Right atrium auricular region (tissue), 2 donors: ENCODE measurements at regions not wholly inside any gene's neighbourhood (a gene's known extent, or its start where the extent isn't known, plus 50 kb on each side); places are given as distances from the start of the nearest gene placed in this dataset.

Source experiments
- DNase-seq: peaks from one replicate; pipeline ENCODE4 v3.0.0-alpha.2; 2019; ENCODE audit warnings: low spot score
- H3K27ac ChIP-seq, 2 donors: fragments of 200-600 bp; sonication (generic); 1 replicate in 1 of 2; 2 replicates in 1 of 2; pipeline ENCODE4 v1.5.1; 2016 to 2019
- H3K27me3 ChIP-seq, 2 donors: fragments of 200-600 bp; sonication (generic); one replicate each; pipeline versions ENCODE4 v1.5.1 to v1.6.0; 2017 to 2019
- H3K36me3 ChIP-seq: fragments of 200-600 bp; sonication (generic); one replicate; pipeline ENCODE4 v1.5.1; 2016
- H3K4me1 ChIP-seq, 2 donors: fragments of 200-600 bp; sonication (generic); one replicate each; pipeline versions ENCODE4 v1.5.1 to v1.6.0; 2017 to 2019
- H3K4me3 ChIP-seq, 2 donors: fragments of 200-600 bp; sonication (generic); 1 replicate in 1 of 2; 2 replicates in 1 of 2; pipeline ENCODE4 v1.5.1; 2017 to 2019; ENCODE audit warnings: mild to moderate bottlenecking in 1 of 2, moderate library complexity in 1 of 2
- H3K9me3 ChIP-seq, 2 donors: fragments of 200-600 bp; sonication (generic); one replicate each; pipeline ENCODE4 v1.5.1; 2019
- TF ChIP-seq, protein P1 (sequence below), 2 donors: fragments of 200-600 bp; sonication (generic); IDR thresholded peaks; one replicate each; pipeline ENCODE4 v1.5.1; 2019; ENCODE audit warnings: antibody characterized with exemption in 2 of 2

GRCh38 chr3:144178607-144179006, 207.0 kb downstream of the DIPK2A start:
- no peak for DNase-seq
- no peak overlapping the region for H3K4me3 ChIP-seq
- no peaks in the 10 kb centered on the region for H3K4me1 ChIP-seq
- TF ChIP-seq, protein P1, sequence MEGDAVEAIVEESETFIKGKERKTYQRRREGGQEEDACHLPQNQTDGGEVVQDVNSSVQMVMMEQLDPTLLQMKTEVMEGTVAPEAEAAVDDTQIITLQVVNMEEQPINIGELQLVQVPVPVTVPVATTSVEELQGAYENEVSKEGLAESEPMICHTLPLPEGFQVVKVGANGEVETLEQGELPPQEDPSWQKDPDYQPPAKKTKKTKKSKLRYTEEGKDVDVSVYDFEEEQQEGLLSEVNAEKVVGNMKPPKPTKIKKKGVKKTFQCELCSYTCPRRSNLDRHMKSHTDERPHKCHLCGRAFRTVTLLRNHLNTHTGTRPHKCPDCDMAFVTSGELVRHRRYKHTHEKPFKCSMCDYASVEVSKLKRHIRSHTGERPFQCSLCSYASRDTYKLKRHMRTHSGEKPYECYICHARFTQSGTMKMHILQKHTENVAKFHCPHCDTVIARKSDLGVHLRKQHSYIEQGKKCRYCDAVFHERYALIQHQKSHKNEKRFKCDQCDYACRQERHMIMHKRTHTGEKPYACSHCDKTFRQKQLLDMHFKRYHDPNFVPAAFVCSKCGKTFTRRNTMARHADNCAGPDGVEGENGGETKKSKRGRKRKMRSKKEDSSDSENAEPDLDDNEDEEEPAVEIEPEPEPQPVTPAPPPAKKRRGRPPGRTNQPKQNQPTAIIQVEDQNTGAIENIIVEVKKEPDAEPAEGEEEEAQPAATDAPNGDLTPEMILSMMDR (IDR thresholded peaks at IDR 0.05): no peak
- no peaks in the 10 kb centered on the region for H3K9me3 ChIP-seq
- H3K27ac ChIP-seq: no peak overlapping the region
- H3K27me3 ChIP-seq: no peaks in the 10 kb centered on the region
- H3K36me3 ChIP-seq: no peaks in the 10 kb centered on the region

DNA sequence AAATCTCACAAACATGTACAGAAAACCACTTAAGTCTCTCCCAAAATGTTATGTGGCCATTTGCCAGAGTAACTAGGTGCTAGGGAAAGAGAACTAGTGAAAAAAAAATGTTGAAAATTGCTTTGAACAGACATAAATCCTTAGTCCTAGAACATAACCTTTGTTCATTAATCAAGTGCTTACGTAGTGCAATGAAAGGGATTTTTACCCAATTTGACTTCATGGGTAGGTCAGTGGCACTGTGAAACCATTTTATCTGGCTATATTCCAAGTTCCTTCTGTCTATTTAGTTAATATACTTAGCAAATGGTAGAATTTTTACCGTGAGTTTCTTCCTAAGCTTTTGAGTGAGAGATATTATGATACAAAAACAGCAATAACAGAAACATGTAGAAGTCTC, 209.4 kb downstream of the DIPK2A start:
- H3K9me3 ChIP-seq: peaks cover 0 to 15% of the 10 kb centered on the region in 2 donors
- DNase-seq: no peak
- H3K4me1 ChIP-seq: no peaks in the 10 kb centered on the region
- no peak overlapping the region for H3K4me3 ChIP-seq
- no peak overlapping the region for H3K27ac ChIP-seq
- H3K36me3 ChIP-seq: no peaks in the 10 kb centered on the region
- TF ChIP-seq, protein P1 (IDR thresholded peaks at IDR 0.05): no peak
- no peaks in the 10 kb centered on the region for H3K27me3 ChIP-seq

DNA sequence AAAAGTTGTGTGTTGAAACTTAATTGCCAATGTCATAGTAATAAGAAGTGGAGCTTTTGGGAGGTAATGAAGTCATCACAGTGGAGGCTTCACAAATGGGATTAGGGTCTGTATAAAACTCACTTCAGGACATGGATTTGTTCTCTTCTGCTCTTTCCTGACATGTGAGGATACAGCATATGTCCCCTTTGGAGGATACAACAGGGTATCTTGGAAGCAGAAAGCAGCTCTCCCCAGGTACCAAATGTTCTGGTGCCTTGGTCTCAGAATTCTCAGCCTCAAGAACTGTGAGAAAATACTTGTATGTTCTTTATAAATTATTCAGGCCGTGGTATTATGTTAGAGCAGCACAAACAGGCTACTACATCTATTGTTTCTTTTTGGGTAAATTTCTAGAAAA, 210.9 kb downstream of the DIPK2A start:
- Histone ChIP-seq H3K4me3 (no peak overlapping the region), H3K4me1 (no peaks in the 10 kb centered on the region), H3K9me3 (peaks cover 0 to 15% of the 10 kb centered on the region in 2 donors), H3K27me3 (no peaks in the 10 kb centered on the region), H3K27ac (no peak overlapping the region), H3K36me3 (no peaks in the 10 kb centered on the region)
- TF ChIP-seq, protein P1 (IDR thresholded peaks at IDR 0.05): no peak
- DNase-seq: no peak

GRCh38 chr3:144185276-144185675, 213.7 kb downstream of the DIPK2A start:
- peaks cover 0 to 15% of the 10 kb centered on the region in 2 donors for H3K9me3 ChIP-seq
- no peak overlapping the region for H3K4me3 ChIP-seq
- H3K27me3 ChIP-seq: no peaks in the 10 kb centered on the region
- no peaks in the 10 kb centered on the region for H3K36me3 ChIP-seq
- no peak for DNase-seq
- no peaks in the 10 kb centered on the region for H3K4me1 ChIP-seq
- TF ChIP-seq, protein P1 (IDR thresholded peaks at IDR 0.05): no peak
- no peak overlapping the region for H3K27ac ChIP-seq

DNA sequence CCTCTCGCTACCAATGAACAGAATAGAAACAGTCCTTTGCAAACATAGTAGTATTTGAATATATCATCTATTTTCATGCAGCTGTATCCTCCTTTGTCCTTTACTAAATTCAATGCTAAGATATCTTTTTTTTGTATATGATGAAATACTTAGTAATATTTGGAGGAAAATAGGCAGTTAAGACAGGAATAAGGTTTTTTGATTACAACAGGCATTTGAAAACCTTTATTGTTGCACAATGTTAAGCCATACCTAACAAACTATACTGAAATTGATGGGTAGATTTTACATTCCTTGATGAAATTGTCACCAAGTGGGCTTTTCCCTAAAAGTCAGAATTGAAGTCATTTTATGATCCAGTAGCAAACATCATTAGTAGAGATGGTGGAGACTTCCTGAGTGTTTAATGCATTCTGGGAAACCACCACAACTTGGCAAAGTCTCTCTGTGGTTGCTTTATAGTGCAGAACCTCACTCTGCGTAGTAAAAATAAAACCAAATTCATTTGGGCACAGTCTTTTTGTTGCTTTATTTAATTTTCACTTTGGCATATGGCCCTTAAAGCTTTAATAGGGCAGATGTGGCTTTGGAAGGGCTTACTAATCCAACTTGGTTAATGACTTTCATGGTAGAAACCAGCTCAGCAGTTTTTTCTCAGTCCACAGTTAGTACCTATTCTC, 216.0 kb downstream of the DIPK2A start:
- Histone ChIP-seq H3K36me3 (no peaks in the 10 kb centered on the region), H3K27me3 (no peaks in the 10 kb centered on the region), H3K4me3 (no peak overlapping the region), H3K4me1 (no peaks in the 10 kb centered on the region), H3K9me3 (peaks cover 0 to 25% of the 10 kb centered on the region in 2 donors), H3K27ac (no peak overlapping the region)
- TF ChIP-seq, protein P1 (IDR thresholded peaks at IDR 0.05): no peak
- DNase-seq: no peak

GRCh38 chr3:144189044-144189443, 217.4 kb downstream of the DIPK2A start:
- DNase-seq: no peak
- Histone ChIP-seq H3K9me3 (peaks cover 0 to 30% of the 10 kb centered on the region in 2 donors), H3K4me1 (no peaks in the 10 kb centered on the region), H3K4me3 (no peak overlapping the region), H3K36me3 (no peaks in the 10 kb centered on the region), H3K27ac (no peak overlapping the region), H3K27me3 (no peaks in the 10 kb centered on the region)
- TF ChIP-seq, protein P1 (IDR thresholded peaks at IDR 0.05): no peak
